SH-SY5Y (cell line): ENCODE measurements at regions not wholly inside any gene's neighbourhood (a gene's known extent, or its start where the extent isn't known, plus 50 kb on each side); places are given as distances from the start of the nearest gene placed in this dataset.

Experiments used
- GATA2 ChIP-seq: IDR thresholded peaks from 2 replicates; pipeline ENCODE4 v1.6.1; 2011; ENCODE audit warnings: mild to moderate bottlenecking, low read depth, low read length
- GATA3 ChIP-seq: IDR thresholded peaks from 2 replicates; pipeline ENCODE4 v1.6.1; 2011; ENCODE audit warnings: low read depth, mild to moderate bottlenecking, low read length, moderate library complexity

- no peak for TF ChIP-seq GATA2
- no peak for TF ChIP-seq GATA3
Measured at GRCh38 chr2:16791496-16791895, 125.9 kb upstream of the CYRIA start.
